Endometrial microvascular endothelial cells (primary cell): ENCODE measurements at regions not wholly inside any gene's neighbourhood (a gene's known extent, or its start where the extent isn't known, plus 50 kb on each side); places are given as distances from the start of the nearest gene placed in this dataset.

Experiments used
- in situ Hi-C: cut with HindIII; loops from 2 replicates; pipeline ENCODE4 v1.10.0; 2017; ENCODE audit warnings: low sequenced_read_pairs, low pct_unique_long_range_greater_than_20kb; ENCODE audit errors: inconsistent ontology term

DNA sequence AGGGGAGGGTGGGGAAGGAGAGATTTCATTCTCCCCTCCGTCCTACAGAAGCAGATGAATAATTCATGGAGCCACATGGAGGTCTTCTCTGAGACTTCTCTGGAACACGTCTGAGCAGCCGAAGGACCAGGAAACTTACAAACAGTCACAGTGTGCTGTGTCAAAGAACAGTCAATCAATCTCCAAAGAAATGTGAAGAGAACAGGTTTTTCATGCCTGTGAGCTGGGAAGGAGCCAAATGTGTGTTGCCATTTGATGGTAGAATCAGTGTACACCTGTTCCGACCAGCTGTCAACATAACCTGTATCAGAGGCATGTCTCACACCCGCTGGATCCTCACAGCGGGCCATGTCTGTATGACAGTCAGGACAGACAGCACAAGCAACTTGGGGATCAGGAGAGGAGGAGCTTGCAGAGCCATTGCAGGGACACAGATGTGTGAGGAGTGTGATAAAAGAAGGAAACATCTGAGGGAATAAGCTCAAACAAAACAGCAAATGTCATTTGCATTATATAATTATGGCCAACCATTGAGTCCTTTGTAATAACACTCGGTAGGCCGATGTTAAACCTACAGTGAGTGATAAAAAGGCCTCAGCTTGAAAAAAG lies 298.5 kb downstream of the EN1 start:
- in situ Hi-C loops, result no loop called here

- in situ Hi-C loops, result no loop called here
Observed at GRCh38 chr2:118539290-118539689, 308.2 kb downstream of the EN1 start.

DNA sequence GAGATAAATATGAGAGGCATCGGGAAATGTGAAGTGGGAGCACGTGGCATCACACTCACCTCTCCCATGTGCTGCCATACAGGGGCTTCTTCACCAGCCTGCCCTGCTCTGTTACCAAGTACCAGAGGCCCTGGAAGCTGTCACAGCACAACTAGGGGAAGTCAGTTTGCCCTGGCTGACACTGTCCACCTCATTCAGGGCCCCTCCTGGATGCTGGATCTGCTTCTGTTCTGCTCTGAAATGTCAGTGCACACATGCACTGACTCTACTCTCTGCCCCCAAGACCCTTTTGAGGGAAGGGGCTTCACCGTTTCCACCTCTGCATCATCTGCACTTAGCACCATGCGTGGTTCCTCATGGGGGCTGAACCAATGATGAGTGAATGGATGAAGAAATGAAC lies 311.1 kb downstream of the EN1 start:
- in situ Hi-C loops, result no loop called here

DNA sequence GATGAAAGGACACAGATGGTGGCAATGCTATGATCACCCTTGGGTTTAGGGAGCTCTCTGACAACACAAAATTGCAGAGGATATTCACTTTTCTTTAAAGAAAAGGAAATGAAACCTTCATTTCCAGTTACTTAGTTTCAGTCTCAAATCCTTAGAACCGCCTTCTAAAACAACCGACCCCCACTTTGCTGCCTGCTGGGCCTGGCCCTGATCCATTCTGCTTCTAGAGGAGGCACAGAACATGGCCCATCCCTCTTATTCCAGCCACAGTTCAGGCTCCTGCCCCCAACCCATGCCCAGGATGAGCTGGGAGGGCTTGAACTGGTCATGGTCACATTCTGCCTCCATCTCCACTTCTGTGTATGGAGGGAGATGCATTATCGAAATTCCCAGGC lies 311.6 kb downstream of the EN1 start:
- in situ Hi-C loops, result no loop called here

DNA sequence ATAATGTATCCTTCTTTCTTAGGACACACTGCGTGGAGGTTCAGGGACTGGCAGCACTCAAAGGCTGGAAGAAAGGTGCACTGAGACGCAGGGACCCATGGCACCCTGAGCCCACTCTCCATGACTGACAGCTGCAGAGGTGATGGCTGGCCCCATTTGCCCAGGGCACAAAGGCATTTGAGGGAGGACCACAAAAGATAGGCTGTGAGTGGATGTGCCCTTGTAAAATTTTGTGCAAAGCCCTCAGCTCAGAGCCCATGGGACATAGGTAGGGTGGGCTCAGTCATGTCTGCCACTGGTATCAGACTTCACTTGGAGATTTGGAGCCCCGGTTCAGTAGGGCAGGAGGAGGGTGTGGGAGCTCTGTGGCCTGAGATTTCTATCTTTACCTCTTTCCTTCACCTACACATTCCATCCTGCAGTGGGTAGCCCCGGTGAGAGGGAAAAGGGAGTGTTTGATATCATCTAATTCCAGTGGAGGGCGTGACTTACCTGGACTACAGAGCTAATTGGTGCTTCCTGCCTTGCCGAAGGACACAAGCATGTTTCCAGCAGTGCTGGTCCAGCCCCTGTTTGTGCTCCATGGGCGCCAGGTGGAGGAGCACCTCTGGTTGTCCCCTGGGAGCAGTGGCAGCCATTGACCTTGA lies 312.2 kb downstream of the EN1 start:
- in situ Hi-C loops, result no loop called here

DNA sequence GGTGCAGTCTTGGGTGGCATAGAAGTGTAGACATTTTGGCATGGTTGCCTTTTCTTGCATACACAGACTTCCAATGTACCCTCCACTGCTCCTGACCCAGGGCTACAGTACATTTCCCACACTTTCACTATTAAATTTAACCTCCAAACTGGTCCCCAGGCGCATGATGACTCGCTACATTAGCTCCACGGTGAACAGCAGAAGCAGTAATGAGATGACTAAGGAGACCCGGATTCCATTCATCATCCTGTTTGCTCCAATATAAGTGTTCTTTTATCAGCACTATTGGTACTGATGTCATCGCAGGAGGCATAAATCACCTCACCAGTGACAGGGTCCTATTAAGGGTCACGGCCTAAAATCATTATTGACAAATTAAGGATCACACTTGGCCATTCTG lies 316.5 kb downstream of the EN1 start:
- in situ Hi-C loops, result no loop called here

DNA sequence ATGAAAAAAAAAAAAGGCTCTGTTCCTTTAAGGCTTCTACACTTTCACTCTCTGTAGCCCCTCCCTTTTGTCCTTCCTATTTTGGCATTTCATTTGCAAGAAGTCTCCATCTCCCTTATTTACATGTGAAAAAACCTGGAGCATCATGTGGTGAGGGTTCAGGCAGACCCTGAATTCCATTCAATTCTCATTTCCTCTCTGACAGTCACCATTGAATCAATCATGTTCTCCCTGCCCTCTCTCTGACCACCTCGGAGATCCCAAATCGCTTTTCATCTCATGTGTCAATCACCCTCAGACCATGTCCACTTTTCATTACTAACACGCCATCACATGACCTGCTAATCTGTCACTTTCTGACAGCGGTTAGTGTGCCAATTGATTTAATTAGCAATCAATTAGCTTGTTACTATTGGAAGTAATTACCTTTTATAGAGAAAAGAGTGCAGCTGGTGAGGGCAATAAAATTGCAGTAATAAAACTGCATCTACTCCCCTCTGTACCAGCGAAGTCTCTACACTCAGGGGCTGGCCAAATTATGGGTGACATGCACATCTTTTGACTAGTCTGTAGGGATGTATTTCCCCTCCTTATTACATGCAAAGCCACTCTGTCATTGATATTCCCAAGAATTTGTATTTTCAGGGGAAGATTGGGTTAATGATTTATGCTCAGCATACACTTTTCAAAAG lies 317.4 kb downstream of the EN1 start:
- in situ Hi-C loops, result no loop called here

DNA sequence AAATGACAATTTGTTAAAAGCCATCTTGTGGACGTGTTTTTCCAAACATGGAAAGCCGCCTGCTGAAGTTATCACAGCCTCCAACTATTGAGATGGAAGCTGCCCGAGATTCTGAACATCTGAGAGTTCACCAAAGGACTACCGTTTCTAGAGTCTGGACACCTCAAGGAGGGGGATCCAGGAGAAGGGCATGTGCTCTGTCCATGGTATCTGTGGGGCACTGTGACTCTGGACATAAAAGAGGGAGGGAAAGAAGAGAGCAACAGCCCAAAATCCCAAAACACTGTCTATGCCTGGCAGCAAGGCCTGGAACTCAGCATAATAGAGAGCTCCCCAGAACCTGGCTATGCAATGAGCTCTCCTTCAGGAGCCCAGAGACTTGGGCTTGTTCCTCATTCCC lies 319.9 kb downstream of the EN1 start:
- in situ Hi-C loops, result no loop called here

- in situ Hi-C loops, result no loop called here
Observed at GRCh38 chr2:118525346-118525745, 322.1 kb downstream of the EN1 start.

GRCh38 chr2:118524911-118525310 lies 322.5 kb downstream of the EN1 start:
- in situ Hi-C loops, result no loop called here

DNA sequence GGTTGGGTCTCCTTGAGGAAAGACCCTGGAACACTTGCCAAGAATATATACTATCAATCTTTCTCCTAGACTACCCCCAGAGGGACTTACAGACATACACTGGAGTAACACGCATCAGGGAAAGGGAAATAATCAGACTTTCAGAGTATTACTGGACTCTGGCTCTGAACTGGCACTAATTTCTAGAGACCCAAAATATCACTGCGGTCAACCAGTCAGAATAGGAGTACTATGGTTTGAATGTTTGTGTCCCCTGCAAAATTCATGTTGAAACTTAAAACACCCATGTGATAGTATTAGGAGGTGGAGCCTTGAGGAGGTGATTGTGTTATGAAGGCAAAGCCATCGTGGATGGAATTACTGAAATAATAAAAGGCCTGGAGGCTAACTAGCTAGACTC lies 323.7 kb downstream of the EN1 start:
- in situ Hi-C loops, result no loop called here

- in situ Hi-C loops, result no loop called here
Observed at GRCh38 chr2:118521960-118522359, 325.5 kb downstream of the EN1 start.

DNA sequence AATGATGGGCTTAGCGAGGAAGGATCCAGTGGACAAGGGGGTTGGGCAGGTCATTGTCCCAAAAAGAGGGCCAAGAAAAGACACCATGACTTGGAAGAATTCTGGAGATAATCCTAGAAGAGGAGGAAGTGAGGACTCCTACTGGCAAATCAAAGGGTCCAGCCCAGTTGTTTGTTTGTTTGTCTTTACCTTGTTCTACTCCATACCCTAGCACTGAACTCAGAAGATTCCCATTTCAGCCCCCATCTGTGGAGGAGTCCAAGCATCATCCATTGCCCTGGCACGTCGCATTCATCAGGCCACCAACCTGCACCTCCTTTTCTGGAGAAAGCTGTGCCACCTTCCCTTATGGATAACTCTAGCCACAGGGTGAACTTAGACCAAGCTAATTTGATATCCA lies 326.2 kb downstream of the EN1 start:
- in situ Hi-C loops, result no loop called here

GRCh38 chr2:118520246-118520645 lies 327.2 kb downstream of the EN1 start:
- in situ Hi-C loops, result no loop called here

- in situ Hi-C loops, result no loop called here
Observed at GRCh38 chr2:118519511-118519910, 327.9 kb downstream of the EN1 start.

DNA sequence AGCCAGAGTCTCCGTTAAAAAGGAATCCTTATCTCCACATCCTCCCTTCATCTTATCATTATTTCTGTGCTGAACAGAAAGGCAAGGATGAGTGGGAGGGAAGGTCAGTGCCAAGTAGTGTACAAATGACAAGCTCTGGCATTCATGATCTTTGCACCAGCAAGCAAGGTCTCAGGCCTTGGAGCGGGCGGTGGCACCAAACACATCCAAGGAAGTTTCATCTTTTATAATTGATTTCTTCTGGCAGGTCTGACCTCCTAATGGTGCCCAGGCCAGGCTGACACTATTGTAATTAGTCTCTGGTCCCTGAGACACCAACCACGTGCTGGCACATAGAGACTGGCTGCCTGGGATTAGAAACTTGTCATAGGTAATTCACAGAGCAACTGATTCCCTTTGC lies 336.6 kb downstream of the EN1 start:
- in situ Hi-C loops, result no loop called here

- in situ Hi-C loops, result no loop called here
Observed at GRCh38 chr2:118509319-118510004, 338.0 kb downstream of the EN1 start.

- in situ Hi-C loops, result no loop called here
Observed at GRCh38 chr2:118508282-118508681, 339.2 kb downstream of the EN1 start.

- in situ Hi-C loops, result no loop called here
Observed at GRCh38 chr2:118505436-118505835, 342.0 kb downstream of the EN1 start.

GRCh38 chr2:118502106-118502505 lies 345.3 kb downstream of the EN1 start:
- in situ Hi-C loops, result no loop called here
